ENCODE measurements at regions not wholly inside any gene's neighbourhood (a gene's known extent, or its start where the extent isn't known, plus 50 kb on each side); places are given as distances from the start of the nearest gene placed in this dataset.
"Not testable (repeated sequence)": the region's sequence is repeated elsewhere in the genome, so short reads cannot be mapped to it uniquely, and the experiment has no call there.

DNA sequence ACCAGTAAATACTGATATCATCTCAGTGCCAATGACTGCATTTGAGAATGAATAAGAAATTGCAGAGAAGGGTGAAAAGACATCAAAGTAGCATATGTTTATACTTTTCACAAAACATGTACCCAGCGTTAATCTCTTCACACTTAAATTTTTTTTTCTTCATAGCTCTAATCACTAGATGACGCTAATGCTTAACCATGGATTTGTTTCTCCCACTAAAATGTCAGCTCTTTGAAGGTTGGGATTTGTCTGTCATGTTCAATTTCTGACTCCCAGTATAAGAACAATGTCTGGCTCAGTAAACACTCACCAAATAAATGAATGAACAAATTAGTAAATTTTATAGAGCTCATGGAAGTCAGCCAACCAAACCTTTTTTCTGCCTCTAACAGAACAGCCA is 78.3 kb upstream of the LMCD1 start:
- WGBS (ENCODE audit: insufficient coverage, low lambda C conversion rate) = 100% methylated on average over 1 of the region's 2 CpGs
- Histone ChIP-seq H3K36me3 (ENCODE audit: control insufficient read depth, insufficient read depth, low read length) (no peaks in the 10 kb centered on the region), H3K4me3 (ENCODE audit: low read length) (no peak overlapping the region)

GRCh38 chr3:8424281-8424680 is 77.3 kb upstream of the LMCD1 start:
- no peak for DNase-seq
- no peaks in the 10 kb centered on the region for H3K4me1 ChIP-seq (ENCODE audit: control insufficient read depth, insufficient read depth, low read length)
- H3K9me3 ChIP-seq (ENCODE audit: control insufficient read depth, low read depth, low read length) = peaks cover 2% of the 10 kb centered on the region
- no peak overlapping the region for H3K27ac ChIP-seq (ENCODE audit: low read length)
- H3K36me3 ChIP-seq (ENCODE audit: control insufficient read depth, insufficient read depth, low read length) = no peaks in the 10 kb centered on the region
- H3K4me3 ChIP-seq (ENCODE audit: low read length) = no peak overlapping the region
- H3K27me3 ChIP-seq (ENCODE audit: control insufficient read depth, insufficient read depth, low read length) = no peaks in the 10 kb centered on the region
- 80% methylated on average over 1 of the region's 3 CpGs for WGBS (ENCODE audit: insufficient coverage, low lambda C conversion rate)

More for the DNA sequence above, 78.3 kb upstream of the LMCD1 start:
- H3K4me1 ChIP-seq (ENCODE audit: control insufficient read depth, insufficient read depth, low read length) = no peaks in the 10 kb centered on the region
- no peak for DNase-seq
- H3K27ac ChIP-seq (ENCODE audit: low read length) = no peak overlapping the region
- H3K9me3 ChIP-seq (ENCODE audit: control insufficient read depth, low read depth, low read length) = peaks cover 2% of the 10 kb centered on the region
- H3K27me3 ChIP-seq (ENCODE audit: control insufficient read depth, insufficient read depth, low read length) = no peaks in the 10 kb centered on the region

GRCh38 chr3:8436661-8437287 is 64.8 kb upstream of the LMCD1 start:
- DNase-seq = no peak
- Histone ChIP-seq H3K27ac (ENCODE audit: low read length) (no peak overlapping the region), H3K9me3 (ENCODE audit: control insufficient read depth, low read depth, low read length) (peaks cover 3% of the 10 kb centered on the region), H3K36me3 (ENCODE audit: control insufficient read depth, insufficient read depth, low read length) (no peaks in the 10 kb centered on the region), H3K4me1 (ENCODE audit: control insufficient read depth, insufficient read depth, low read length) (no peaks in the 10 kb centered on the region), H3K27me3 (ENCODE audit: control insufficient read depth, insufficient read depth, low read length) (no peaks in the 10 kb centered on the region), H3K4me3 (ENCODE audit: low read length) (no peak overlapping the region)
- WGBS (ENCODE audit: insufficient coverage, low lambda C conversion rate) = 80% methylated on average over 1 of the region's 8 CpGs

GRCh38 chr3:8438507-8439079 is 63.0 kb upstream of the LMCD1 start:
- no CpG with 5 or more reads among the region's 7 CpGs for WGBS (ENCODE audit: insufficient coverage, low lambda C conversion rate)
- Histone ChIP-seq H3K4me3 (ENCODE audit: low read length) (no peak overlapping the region), H3K27ac (ENCODE audit: low read length) (no peak overlapping the region), H3K27me3 (ENCODE audit: control insufficient read depth, insufficient read depth, low read length) (no peaks in the 10 kb centered on the region), H3K4me1 (ENCODE audit: control insufficient read depth, insufficient read depth, low read length) (peaks cover 13% of the 10 kb centered on the region), H3K36me3 (ENCODE audit: control insufficient read depth, insufficient read depth, low read length) (no peaks in the 10 kb centered on the region), H3K9me3 (ENCODE audit: control insufficient read depth, low read depth, low read length) (peaks cover 3% of the 10 kb centered on the region)
- DNase-seq = no peak

DNA sequence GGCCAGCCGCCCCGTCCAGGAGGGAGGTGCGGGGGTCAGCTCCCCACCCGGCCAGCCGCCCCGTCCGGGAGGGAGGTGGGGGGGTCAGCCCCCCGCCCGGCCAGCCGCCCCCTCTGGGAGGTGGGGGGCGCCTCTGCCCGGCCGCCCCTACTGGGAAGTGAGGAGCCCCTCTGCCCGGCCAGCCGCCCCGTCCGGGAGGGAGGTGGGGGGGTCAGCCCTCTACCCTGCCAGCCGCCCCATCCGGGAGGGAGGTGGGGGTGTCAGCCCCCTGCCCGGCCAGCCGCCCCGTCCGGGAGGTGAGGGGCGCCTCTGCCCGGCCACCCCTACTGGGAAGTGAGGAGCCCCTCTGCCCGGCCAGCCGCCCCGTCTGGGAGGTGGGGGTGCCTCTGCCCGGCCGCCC is 61.5 kb upstream of the LMCD1 start:
- H3K9me3 ChIP-seq (ENCODE audit: control insufficient read depth, low read depth, low read length); H3K4me3 ChIP-seq (ENCODE audit: low read length); H3K27me3 ChIP-seq (ENCODE audit: control insufficient read depth, insufficient read depth, low read length); DNase-seq; H3K27ac ChIP-seq (ENCODE audit: low read length); H3K36me3 ChIP-seq (ENCODE audit: control insufficient read depth, insufficient read depth, low read length): not testable (repeated sequence)
- WGBS (ENCODE audit: insufficient coverage, low lambda C conversion rate) = no CpG with 5 or more reads among the region's 30 CpGs
- peaks cover 25% of the 10 kb centered on the region for H3K4me1 ChIP-seq (ENCODE audit: control insufficient read depth, insufficient read depth, low read length)

GRCh38 chr3:8441969-8442559 is 59.6 kb upstream of the LMCD1 start:
- H3K9me3 ChIP-seq (ENCODE audit: control insufficient read depth, low read depth, low read length) = peaks cover 3% of the 10 kb centered on the region
- H3K27ac ChIP-seq (ENCODE audit: low read length) = no peak overlapping the region
- peak; percentile 47 to 69 for DNase-seq
- H3K36me3 ChIP-seq (ENCODE audit: control insufficient read depth, insufficient read depth, low read length) = no peaks in the 10 kb centered on the region
- no peak overlapping the region for H3K4me3 ChIP-seq (ENCODE audit: low read length)
- no CpG with 5 or more reads among the region's 8 CpGs for WGBS (ENCODE audit: insufficient coverage, low lambda C conversion rate)
- peaks cover 25% of the 10 kb centered on the region for H3K4me1 ChIP-seq (ENCODE audit: control insufficient read depth, insufficient read depth, low read length)
- H3K27me3 ChIP-seq (ENCODE audit: control insufficient read depth, insufficient read depth, low read length) = no peaks in the 10 kb centered on the region

DNA sequence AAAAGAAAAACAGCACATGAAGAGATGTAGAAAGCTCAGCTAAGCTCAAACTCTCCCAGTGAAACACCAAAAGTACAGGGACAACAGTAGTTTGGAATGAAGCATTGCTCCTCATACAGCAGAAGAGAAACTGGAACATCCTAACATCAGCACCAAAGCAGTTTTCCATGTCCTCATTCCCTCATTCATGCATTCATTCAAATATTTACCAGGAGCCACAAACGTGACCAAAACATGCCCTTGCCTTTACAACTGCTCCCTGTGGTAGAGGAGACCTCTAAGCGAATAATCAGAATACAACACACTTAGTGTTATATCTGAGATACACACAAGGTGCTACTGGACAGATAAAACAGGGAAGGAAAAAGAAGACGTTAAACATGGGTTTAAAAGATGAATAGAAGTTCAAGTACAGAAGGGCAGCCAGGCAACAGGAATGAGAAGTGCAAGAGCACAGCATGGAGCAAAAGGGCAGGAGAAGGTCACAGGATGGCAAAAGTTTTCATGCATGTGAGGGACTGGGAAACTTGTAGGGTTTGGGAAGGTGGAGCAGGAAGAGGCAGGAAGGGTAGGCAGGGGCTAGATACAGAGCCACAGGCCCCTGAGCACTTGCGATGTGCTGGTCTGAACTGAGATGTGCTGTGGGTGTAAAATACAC is 58.5 kb upstream of the LMCD1 start:
- H3K36me3 ChIP-seq (ENCODE audit: control insufficient read depth, insufficient read depth, low read length) = no peaks in the 10 kb centered on the region
- peak overlapping the region; percentile 89 for H3K27ac ChIP-seq (ENCODE audit: low read length)
- H3K4me1 ChIP-seq (ENCODE audit: control insufficient read depth, insufficient read depth, low read length) = peaks cover 25% of the 10 kb centered on the region
- H3K4me3 ChIP-seq (ENCODE audit: low read length) = no peak overlapping the region
- DNase-seq = peak in 1 of 2 donors; percentile 49
- H3K27me3 ChIP-seq (ENCODE audit: control insufficient read depth, insufficient read depth, low read length) = no peaks in the 10 kb centered on the region
- WGBS (ENCODE audit: insufficient coverage, low lambda C conversion rate) = 29% methylated on average over 1 of the region's 4 CpGs
- H3K9me3 ChIP-seq (ENCODE audit: control insufficient read depth, low read depth, low read length) = peaks cover 3% of the 10 kb centered on the region

DNA sequence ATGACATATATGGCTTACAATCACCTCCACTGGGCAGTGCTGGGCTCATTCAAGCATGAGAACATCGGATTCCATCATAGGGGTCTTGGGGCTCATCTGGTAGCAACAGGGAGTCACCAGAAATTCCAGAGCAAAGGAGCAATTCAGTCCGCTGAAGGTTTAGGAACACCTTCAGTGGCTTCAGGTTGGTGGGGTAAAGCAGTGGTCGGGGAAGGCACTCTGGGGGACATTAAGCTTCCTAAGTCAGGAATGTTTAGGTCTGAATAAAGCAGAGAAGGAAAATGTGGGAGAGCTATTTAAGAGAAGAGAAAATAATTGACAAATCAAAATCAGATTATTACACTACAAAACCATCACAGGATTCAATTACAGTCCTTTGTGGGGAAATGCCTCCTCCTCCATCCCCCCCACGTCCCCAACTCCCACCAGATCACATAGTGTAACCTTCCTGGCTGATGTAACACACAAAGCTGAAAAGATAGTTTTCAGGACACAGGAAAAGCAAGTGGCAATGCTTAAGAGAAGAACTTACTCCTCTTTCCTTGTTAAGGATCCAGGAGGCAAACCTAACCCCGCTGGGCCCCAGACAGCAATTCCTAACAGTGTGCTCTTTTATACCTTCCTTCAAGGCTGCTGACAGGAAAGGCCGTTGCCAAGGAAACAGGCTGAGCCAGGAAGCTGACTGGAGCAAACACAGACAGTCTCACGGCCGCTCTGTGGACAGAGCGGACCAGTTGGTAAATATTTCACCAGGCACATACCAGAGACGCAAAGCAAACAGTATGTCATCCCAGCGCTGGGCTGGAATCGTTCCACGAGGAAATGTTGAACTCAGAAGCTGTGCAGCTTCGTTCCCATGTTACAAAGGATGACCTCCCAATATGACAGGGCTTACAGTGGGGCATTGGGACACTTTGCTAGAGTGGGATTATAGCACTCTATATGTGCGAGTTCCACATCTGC is 57.5 kb upstream of the LMCD1 start:
- Histone ChIP-seq H3K27me3 (ENCODE audit: control insufficient read depth, insufficient read depth, low read length) (no peaks in the 10 kb centered on the region), H3K4me1 (ENCODE audit: control insufficient read depth, insufficient read depth, low read length) (peaks cover 25% of the 10 kb centered on the region), H3K4me3 (ENCODE audit: low read length) (peak overlapping the region; percentile 12), H3K27ac (ENCODE audit: low read length) (peak overlapping the region; percentile 89), H3K36me3 (ENCODE audit: control insufficient read depth, insufficient read depth, low read length) (no peaks in the 10 kb centered on the region), H3K9me3 (ENCODE audit: control insufficient read depth, low read depth, low read length) (peaks cover 3% of the 10 kb centered on the region)
- 21% methylated on average over 2 of the region's 15 CpGs for WGBS (ENCODE audit: insufficient coverage, low lambda C conversion rate)
- DNase-seq = peak; percentile 96 to 99

DNA sequence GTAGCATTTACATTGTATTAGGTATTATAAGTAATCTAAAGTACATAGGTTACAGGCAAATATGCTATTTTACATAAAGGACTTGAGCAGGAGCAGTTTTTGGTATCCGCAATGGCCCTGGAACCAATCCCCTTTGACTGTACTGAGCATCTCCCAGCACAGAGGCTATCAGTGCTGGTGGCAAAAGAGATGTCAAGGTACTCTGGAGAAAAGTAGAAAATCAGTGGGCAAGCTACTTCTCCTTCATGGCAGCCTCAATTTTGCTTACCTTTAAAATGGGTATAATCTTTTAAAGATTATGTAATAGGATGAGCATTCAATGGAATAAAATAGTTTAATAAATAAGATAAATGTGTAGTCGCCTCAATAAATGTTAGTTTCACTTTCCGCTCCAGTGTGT is 56.7 kb upstream of the LMCD1 start:
- Histone ChIP-seq H3K4me1 (ENCODE audit: control insufficient read depth, insufficient read depth, low read length) (peaks cover 25% of the 10 kb centered on the region), H3K27me3 (ENCODE audit: control insufficient read depth, insufficient read depth, low read length) (no peaks in the 10 kb centered on the region), H3K36me3 (ENCODE audit: control insufficient read depth, insufficient read depth, low read length) (no peaks in the 10 kb centered on the region), H3K9me3 (ENCODE audit: control insufficient read depth, low read depth, low read length) (peaks cover 1% of the 10 kb centered on the region), H3K27ac (ENCODE audit: low read length) (peak overlapping the region; percentile 89), H3K4me3 (ENCODE audit: low read length) (no peak overlapping the region)
- no peak for DNase-seq
- 100% methylated on average over 1 of the region's 3 CpGs for WGBS (ENCODE audit: insufficient coverage, low lambda C conversion rate)

DNA sequence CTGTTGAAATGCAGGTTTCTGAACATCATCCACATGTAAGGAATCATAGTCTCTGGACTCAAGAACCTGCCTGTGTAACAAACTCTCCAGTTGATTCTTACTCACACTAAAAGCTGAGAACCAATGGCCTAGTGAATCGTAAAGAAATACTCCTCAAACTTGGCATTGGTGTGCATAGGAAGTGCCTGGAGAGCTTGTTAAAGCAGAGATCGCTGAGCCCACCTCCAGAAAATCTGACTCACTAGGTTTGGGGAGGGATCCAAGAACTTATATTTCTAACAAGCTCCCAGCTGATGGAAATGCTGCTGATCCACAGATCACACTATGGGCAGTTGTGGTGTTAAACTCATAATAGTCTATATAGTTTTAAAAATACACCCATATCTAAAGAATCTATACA is 55.8 kb upstream of the LMCD1 start:
- Histone ChIP-seq H3K4me1 (ENCODE audit: control insufficient read depth, insufficient read depth, low read length) (peaks cover 25% of the 10 kb centered on the region), H3K27ac (ENCODE audit: low read length) (no peak overlapping the region), H3K36me3 (ENCODE audit: control insufficient read depth, insufficient read depth, low read length) (no peaks in the 10 kb centered on the region), H3K27me3 (ENCODE audit: control insufficient read depth, insufficient read depth, low read length) (no peaks in the 10 kb centered on the region), H3K9me3 (ENCODE audit: control insufficient read depth, low read depth, low read length) (no peaks in the 10 kb centered on the region), H3K4me3 (ENCODE audit: low read length) (no peak overlapping the region)
- peak in 1 of 2 donors; percentile 23 for DNase-seq
- WGBS (ENCODE audit: insufficient coverage, low lambda C conversion rate) = no CpG with 5 or more reads among the region's 2 CpGs

Measured in large intestine (tissue), 3 donors.